HEK293 (cell line): ENCODE measurements at regions not wholly inside any gene's neighbourhood (a gene's known extent, or its start where the extent isn't known, plus 50 kb on each side); places are given as distances from the start of the nearest gene placed in this dataset.
A peak's percentile ranks its signal among the peaks of the same experiment; 100 is the strongest.

Source experiments
- CTCF ChIA-PET: fragments of 350-600 bp; formaldehyde crosslinking; extraction: SDS; loops from one replicate; lab custom pipeline; 2021; ENCODE audit warnings: antibody characterized with exemption; lab: Yijun Ruan, JAX
- POLR2A ChIA-PET: fragments of 300-600 bp; formaldehyde crosslinking; extraction: SDS; loops from one replicate; lab custom pipeline; 2020; ENCODE audit warnings: antibody characterized with exemption, inconsistent platforms; lab: Yijun Ruan, JAX
- H3K27ac ChIP-seq: fragments of 200-500 bp; sonication (Bioruptor generic); 2 replicates; pipeline ENCODE4 v1.5.1; 2014; ENCODE audit warnings: low read depth, low read length, control low read depth, inconsistent platforms; ENCODE audit errors: extremely low read depth
- H3K36me3 ChIP-seq, 2 experiments: fragments of 200-500 bp in 1 of 2; sonication (Bioruptor generic) in 1 of 2; 1 replicate in 1 of 2; 2 replicates in 1 of 2; pipeline ENCODE4 v1.5.1; 2014 to 2017; ENCODE audit warnings: inconsistent platforms in 2 of 2, low read length in 2 of 2; ENCODE audit not compliant: control insufficient read depth in 2 of 2, insufficient read depth in 1 of 2
- H3K4me1 ChIP-seq: fragments of 200-500 bp; sonication (Bioruptor generic); 2 replicates; pipeline ENCODE4 v1.5.1; 2014; ENCODE audit warnings: mild to moderate bottlenecking, low read length, inconsistent platforms; ENCODE audit not compliant: control insufficient read depth, insufficient read depth
- H3K4me3 ChIP-seq: 2 replicates; pipeline ENCODE4 v1.5.1; 2011; ENCODE audit warnings: low read depth, mild to moderate bottlenecking, control low read depth, low read length, moderate library complexity
- H3K9me3 ChIP-seq: fragments of 200-500 bp; sonication (Bioruptor generic); 2 replicates; pipeline ENCODE4 v1.5.1; 2014; ENCODE audit warnings: low read depth, low read length, inconsistent platforms; ENCODE audit not compliant: control insufficient read depth, insufficient read depth
- HOXC10 ChIP-seq: sonication (generic); formaldehyde crosslinking; IDR thresholded peaks from 2 replicates; pipeline ENCODE4 v1.8.1; 2023; ENCODE audit warnings: mild to moderate bottlenecking, missing genetic modification reagents
- KLF1 ChIP-seq: fragments of 450-650 bp; formaldehyde crosslinking; IDR thresholded peaks from 2 replicates; pipeline ENCODE4 v1.5.1; 2016; ENCODE audit warnings: missing biosample characterization, missing genetic modification characterization
- SETDB1 ChIP-seq: IDR thresholded peaks from one replicate; pipeline ENCODE4 v1.6.1; 2017; ENCODE audit warnings: mild to moderate bottlenecking, low read length, moderate library complexity, mixed read lengths; ENCODE audit not compliant: insufficient read length
- SP2 ChIP-seq: fragments of 450-650 bp; formaldehyde crosslinking; IDR thresholded peaks from 2 replicates; pipeline ENCODE4 v1.5.1; 2016; ENCODE audit warnings: missing biosample characterization, missing genetic modification characterization
- ZBTB21 ChIP-seq: fragments of 450-650 bp; formaldehyde crosslinking; IDR thresholded peaks from 2 replicates; pipeline ENCODE4 v1.5.1; 2017; ENCODE audit warnings: missing biosample characterization, missing genetic modification characterization
- ZIC2 ChIP-seq: fragments of 450-650 bp; formaldehyde crosslinking; IDR thresholded peaks from 2 replicates; pipeline ENCODE4 v1.5.1; 2016; ENCODE audit warnings: missing biosample characterization, missing genetic modification characterization
- ZNF133 ChIP-seq: fragments of 450-650 bp; formaldehyde crosslinking; IDR thresholded peaks from 2 replicates; pipeline ENCODE4 v1.5.1; 2016; ENCODE audit warnings: missing biosample characterization, missing genetic modification characterization
- ZNF155 ChIP-seq: fragments of 450-650 bp; formaldehyde crosslinking; IDR thresholded peaks from 2 replicates; pipeline ENCODE4 v1.5.1; 2016; ENCODE audit warnings: missing biosample characterization, missing genetic modification characterization
- ZNF157 ChIP-seq: fragments of 450-650 bp; formaldehyde crosslinking; IDR thresholded peaks from 2 replicates; pipeline ENCODE4 v1.5.1; 2016; ENCODE audit warnings: missing biosample characterization, missing genetic modification characterization
- ZNF214 ChIP-seq: fragments of 450-650 bp; formaldehyde crosslinking; IDR thresholded peaks from 2 replicates; pipeline ENCODE4 v1.5.1; 2017; ENCODE audit warnings: missing biosample characterization, mild to moderate bottlenecking, missing genetic modification characterization, borderline replicate concordance
- ZNF280C ChIP-seq: fragments of 450-650 bp; formaldehyde crosslinking; IDR thresholded peaks from 2 replicates; pipeline ENCODE4 v1.5.1; 2016; ENCODE audit warnings: missing biosample characterization, missing genetic modification characterization
- ZNF473 ChIP-seq: fragments of 450-650 bp; formaldehyde crosslinking; IDR thresholded peaks from 2 replicates; pipeline ENCODE4 v1.5.1; 2017; ENCODE audit warnings: missing biosample characterization, missing genetic modification characterization
- ZNF558 ChIP-seq: fragments of 450-650 bp; formaldehyde crosslinking; IDR thresholded peaks from 2 replicates; pipeline ENCODE4 v1.5.1; 2016; ENCODE audit warnings: missing biosample characterization, missing genetic modification characterization
- ZNF621 ChIP-seq: fragments of 450-650 bp; formaldehyde crosslinking; IDR thresholded peaks from 2 replicates; pipeline ENCODE4 v1.5.1; 2017; ENCODE audit warnings: missing biosample characterization, missing genetic modification characterization
- ZNF624 ChIP-seq: fragments of 450-650 bp; formaldehyde crosslinking; IDR thresholded peaks from 2 replicates; pipeline ENCODE4 v1.5.1; 2017; ENCODE audit warnings: missing biosample characterization, missing genetic modification characterization
- ZNF692 ChIP-seq: fragments of 450-650 bp; formaldehyde crosslinking; IDR thresholded peaks from 2 replicates; pipeline ENCODE4 v1.5.1; 2016; ENCODE audit warnings: missing biosample characterization, missing genetic modification characterization
- ZNF776 ChIP-seq: fragments of 450-650 bp; formaldehyde crosslinking; IDR thresholded peaks from 2 replicates; pipeline ENCODE4 v1.5.0; 2017; ENCODE audit warnings: missing biosample characterization, missing genetic modification characterization, borderline replicate concordance
- TF ChIP-seq, protein P1 (sequence below): fragments of 450-650 bp; formaldehyde crosslinking; IDR thresholded peaks from 2 replicates; pipeline ENCODE4 v1.5.1; 2017; ENCODE audit warnings: missing biosample characterization, missing genetic modification characterization
- TF ChIP-seq, protein P2 (sequence below): fragments of 450-650 bp; formaldehyde crosslinking; IDR thresholded peaks from 2 replicates; pipeline ENCODE4 v1.5.1; 2016; ENCODE audit warnings: missing biosample characterization, missing genetic modification characterization

GRCh38 chr20:24081077-24081476 is 92.5 kb upstream of the GGTLC1 start (continued):
- TF ChIP-seq ZNF692 (tag by site-specific recombination) (no peak), HOXC10 (no peak)
- TF ChIP-seq, all 188 proteins: peak for 0

GRCh38 chr20:24079661-24080412 is 91.3 kb upstream of the GGTLC1 start:
- TF ChIP-seq ZNF155 (tag by site-specific recombination) (no peak), ZIC2 (peak; percentile 58; the same call in 1 of the 2 replicates)
- H3K4me1 ChIP-seq, result no peaks in the 10 kb centered on the region

GRCh38 chr20:24077145-24077544 is 88.6 kb upstream of the GGTLC1 start:
- no peaks in the 10 kb centered on the region for H3K4me1 ChIP-seq
- H3K36me3 ChIP-seq, result no peaks in the 10 kb centered on the region
- no peaks in the 10 kb centered on the region for H3K9me3 ChIP-seq
- H3K27ac ChIP-seq, result no peak overlapping the region
- ChIA-PET POLR2A (no interaction called here), CTCF (interaction anchor here (0.5 to 0.7 kb wide), 2 partner anchors 32 to 159 kb away, joined by 3 to 4 read pairs; no protein-coding TSS in a partner anchor)
- no peak for TF ChIP-seq KLF1 (tag by site-specific recombination)
- TF ChIP-seq, protein P1, sequence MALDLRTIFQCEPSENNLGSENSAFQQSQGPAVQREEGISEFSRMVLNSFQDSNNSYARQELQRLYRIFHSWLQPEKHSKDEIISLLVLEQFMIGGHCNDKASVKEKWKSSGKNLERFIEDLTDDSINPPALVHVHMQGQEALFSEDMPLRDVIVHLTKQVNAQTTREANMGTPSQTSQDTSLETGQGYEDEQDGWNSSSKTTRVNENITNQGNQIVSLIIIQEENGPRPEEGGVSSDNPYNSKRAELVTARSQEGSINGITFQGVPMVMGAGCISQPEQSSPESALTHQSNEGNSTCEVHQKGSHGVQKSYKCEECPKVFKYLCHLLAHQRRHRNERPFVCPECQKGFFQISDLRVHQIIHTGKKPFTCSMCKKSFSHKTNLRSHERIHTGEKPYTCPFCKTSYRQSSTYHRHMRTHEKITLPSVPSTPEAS, result peak; percentile 84
- no peak for TF ChIP-seq ZBTB21 (tag by site-specific recombination)
- no peak for TF ChIP-seq SETDB1
- no peak for TF ChIP-seq ZNF558
- H3K4me3 ChIP-seq, result no peak overlapping the region

More at GRCh38 chr20:24079661-24080412, 91.3 kb upstream of the GGTLC1 start:
- Histone ChIP-seq H3K4me3 (no peak overlapping the region), H3K27ac (no peak overlapping the region), H3K9me3 (no peaks in the 10 kb centered on the region), H3K36me3 (no peaks in the 10 kb centered on the region)
- ChIA-PET POLR2A (no interaction called here), CTCF (no interaction called here)

GRCh38 chr20:24070679-24071078 is 82.1 kb upstream of the GGTLC1 start:
- POLR2A ChIA-PET, result no interaction called here
- Histone ChIP-seq H3K4me3 (no peak overlapping the region), H3K36me3 (no peaks in the 10 kb centered on the region), H3K27ac (no peak overlapping the region), H3K4me1 (no peaks in the 10 kb centered on the region), H3K9me3 (no peaks in the 10 kb centered on the region)
- CTCF ChIA-PET, result no interaction called here
- TF ChIP-seq SETDB1 (peak; percentile 66), ZNF624 (no peak), ZNF558 (0 out of 2 replicates have a peak, but pooled peaks have one; percentile 3)

GRCh38 chr20:24066076-24066700 is 77.6 kb upstream of the GGTLC1 start:
- ChIA-PET POLR2A (interaction anchor here (0.6 kb wide), 1 partner anchor 709 kb away, joined by 3 read pairs; no protein-coding TSS in a partner anchor), CTCF (interaction anchor here (0.6 kb wide), 1 partner anchor 43 kb away, joined by 3 read pairs; no protein-coding TSS in a partner anchor)
- Histone ChIP-seq H3K4me1 (no peaks in the 10 kb centered on the region), H3K27ac (no peak overlapping the region), H3K4me3 (no peak overlapping the region), H3K36me3 (no peaks in the 10 kb centered on the region), H3K9me3 (no peaks in the 10 kb centered on the region)
- no peak for TF ChIP-seq ZNF473 (tag by site-specific recombination)
- no peak for TF ChIP-seq ZNF157 (tag by site-specific recombination)
- TF ChIP-seq ZNF214 (tag by site-specific recombination), result no peak
- TF ChIP-seq, protein P2, sequence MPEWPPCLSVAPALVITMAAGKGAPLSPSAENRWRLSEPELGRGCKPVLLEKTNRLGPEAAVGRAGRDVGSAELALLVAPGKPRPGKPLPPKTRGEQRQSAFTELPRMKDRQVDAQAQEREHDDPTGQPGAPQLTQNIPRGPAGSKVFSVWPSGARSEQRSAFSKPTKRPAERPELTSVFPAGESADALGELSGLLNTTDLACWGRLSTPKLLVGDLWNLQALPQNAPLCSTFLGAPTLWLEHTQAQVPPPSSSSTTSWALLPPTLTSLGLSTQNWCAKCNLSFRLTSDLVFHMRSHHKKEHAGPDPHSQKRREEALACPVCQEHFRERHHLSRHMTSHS (tag by site-specific recombination), result no peak
- no peak for TF ChIP-seq ZNF280C (tag by site-specific recombination)
- no peak for TF ChIP-seq ZNF621
- TF ChIP-seq SP2 (tag by site-specific recombination), result no peak
- no peak for TF ChIP-seq ZNF776 (tag by site-specific recombination)
- no peak for TF ChIP-seq ZNF133 (tag by site-specific recombination)
